Stimulated activated naive CD4-positive, alpha-beta T cell (primary cell): ENCODE measurements at regions not wholly inside any gene's neighbourhood (a gene's known extent, or its start where the extent isn't known, plus 50 kb on each side); places are given as distances from the start of the nearest gene placed in this dataset.

Experiments
- DNase-seq, 6 experiments: peaks; one replicate each; lab custom pipeline; 2025; lab: John Stamatoyannopoulos, UW

DNA sequence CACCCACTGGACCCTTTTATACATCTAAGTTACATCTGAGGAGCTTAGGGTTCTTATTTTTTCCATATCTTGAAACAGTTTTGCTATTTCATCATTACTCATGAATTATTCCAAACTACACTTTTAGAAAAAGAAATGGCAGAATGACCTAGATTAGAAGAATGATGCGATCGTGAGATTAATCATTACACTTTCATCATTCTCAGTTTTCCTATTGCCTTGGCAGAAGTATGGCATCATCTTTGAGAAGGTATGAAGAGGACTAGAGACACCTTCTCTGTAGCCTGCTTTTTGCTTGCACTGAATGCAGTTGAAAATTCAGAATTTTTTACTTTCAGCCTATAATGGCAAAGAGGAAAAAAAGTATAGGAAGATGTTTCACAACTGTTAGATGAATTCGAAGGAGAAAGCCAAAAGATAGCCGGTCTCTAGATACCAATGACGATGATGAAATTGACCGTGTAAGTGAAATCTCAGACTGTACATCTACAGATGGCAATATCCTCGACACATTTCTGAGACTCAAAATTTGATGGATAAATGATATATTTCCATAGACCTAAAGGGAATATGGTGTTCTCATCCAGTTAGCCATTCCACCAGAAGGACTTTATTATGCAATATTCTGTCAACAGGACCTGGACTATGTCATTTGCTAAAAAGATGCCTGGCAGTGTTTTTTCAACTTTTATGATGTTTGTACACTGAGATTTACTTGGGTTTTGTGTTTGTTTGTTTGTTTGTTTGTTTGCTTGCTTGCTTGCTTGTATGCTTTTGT is 191.8 kb downstream of the TOMM20 start:
- DNase-seq = no peak

DNA sequence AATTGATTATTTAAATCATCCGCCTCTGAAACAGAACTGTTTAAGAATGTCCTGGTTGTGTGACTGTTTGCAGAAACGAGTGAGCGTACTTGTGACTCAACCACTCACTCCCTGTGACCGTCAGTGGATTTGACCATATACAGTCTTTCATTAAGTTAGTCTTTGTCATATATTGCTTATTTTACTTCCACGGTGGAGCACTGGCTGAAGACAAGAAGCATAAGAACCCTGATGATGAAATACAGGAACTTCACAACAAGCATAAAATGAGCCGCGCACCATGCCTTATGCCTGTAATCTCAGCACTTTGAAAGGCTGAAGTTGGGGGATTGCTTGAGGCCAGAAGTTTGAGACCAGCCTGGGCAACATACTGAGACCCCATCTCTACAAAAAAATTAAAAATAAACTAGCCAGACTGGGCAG is 194.0 kb downstream of the TOMM20 start:
- DNase-seq = no peak

GRCh38 chr1:234933475-234933874 is 195.2 kb downstream of the TOMM20 start:
- DNase-seq = no peak

GRCh38 chr1:234932511-234933430 is 195.9 kb downstream of the TOMM20 start:
- no peak for DNase-seq

- DNase-seq = no peak
Observed at GRCh38 chr1:234932106-234932505, 196.5 kb downstream of the TOMM20 start.

DNA sequence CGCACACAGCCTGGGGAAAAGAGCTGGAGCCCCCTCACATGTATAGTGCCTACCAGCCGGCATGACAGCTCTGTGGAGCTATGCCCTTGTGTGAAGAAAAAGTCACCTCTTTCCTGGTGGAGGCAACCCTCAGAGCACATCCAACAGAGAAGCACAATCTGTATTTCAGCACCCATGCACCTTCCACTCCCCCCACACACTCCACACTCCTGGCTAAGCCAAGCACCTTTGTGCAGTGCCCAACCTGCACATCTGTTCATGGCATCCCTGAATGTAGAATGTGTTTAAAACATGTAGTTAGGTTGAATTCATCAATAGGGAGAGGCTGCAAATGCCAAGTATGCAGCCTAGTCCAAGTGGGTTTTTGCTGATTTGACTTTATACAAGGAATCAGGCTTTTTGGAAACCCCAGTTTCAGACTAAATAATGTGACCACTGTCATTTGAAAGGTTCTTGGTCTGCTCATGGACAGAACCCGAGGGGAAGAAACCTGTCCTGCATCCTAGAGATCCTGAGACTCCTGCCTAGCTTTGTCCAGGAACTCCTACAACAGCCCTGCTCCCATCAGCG is 197.1 kb downstream of the TOMM20 start:
- DNase-seq = no peak

GRCh38 chr1:234929369-234929768 is 199.3 kb downstream of the TOMM20 start:
- no peak for DNase-seq

DNA sequence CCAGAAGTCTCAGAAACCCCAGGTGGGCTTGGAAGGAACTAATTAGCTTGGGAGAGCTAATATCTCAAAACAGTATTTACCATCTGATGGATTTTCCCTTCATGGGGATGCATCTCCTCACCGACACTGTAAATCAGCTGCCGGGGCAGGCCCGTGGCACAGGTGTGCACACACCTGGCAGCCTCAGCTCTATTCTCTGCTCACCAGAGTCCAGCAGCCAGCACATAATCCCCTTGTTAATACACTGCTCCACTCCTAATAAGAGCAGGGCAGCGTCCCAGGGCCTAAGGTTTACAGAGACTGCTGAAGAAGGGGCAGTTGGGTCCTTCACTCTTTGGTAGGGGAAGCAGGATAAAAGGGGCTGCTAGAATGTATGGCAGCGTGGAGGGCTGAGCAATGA is 200.0 kb downstream of the TOMM20 start:
- no peak for DNase-seq

DNA sequence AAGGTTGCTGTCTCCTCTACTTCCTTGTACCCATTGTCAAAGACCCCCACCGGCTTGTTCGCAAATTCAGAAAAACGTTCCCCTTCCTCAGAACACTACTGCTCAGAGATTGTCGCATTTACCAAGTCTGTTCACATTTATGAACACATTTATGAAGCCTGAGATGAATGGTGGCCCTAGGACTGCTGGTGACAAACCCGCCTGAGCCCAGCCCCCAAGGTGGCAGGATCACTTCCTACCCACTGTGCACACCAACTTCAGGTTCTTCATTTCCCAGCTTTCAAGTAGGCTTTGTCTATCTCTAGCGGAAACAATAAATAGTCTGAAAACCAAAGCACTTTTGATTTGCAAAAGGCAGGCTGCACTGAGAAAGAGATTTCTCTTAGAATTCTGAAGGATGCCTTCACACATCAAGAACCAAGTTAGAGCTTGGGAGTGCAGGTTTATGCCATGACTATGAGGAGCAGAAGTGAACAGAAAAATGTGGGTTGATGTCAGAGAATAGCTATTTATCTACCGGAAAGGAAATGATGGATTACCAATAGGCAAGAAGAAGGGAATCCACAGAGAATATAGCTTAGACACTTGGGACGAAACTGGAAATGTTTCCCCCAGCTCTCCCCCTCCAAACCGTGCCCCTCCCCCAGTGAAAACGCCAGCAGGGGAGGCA is 200.5 kb downstream of the TOMM20 start:
- DNase-seq = peak in 3 of 6 experiments; percentile 38 to 46 (median 46)

DNA sequence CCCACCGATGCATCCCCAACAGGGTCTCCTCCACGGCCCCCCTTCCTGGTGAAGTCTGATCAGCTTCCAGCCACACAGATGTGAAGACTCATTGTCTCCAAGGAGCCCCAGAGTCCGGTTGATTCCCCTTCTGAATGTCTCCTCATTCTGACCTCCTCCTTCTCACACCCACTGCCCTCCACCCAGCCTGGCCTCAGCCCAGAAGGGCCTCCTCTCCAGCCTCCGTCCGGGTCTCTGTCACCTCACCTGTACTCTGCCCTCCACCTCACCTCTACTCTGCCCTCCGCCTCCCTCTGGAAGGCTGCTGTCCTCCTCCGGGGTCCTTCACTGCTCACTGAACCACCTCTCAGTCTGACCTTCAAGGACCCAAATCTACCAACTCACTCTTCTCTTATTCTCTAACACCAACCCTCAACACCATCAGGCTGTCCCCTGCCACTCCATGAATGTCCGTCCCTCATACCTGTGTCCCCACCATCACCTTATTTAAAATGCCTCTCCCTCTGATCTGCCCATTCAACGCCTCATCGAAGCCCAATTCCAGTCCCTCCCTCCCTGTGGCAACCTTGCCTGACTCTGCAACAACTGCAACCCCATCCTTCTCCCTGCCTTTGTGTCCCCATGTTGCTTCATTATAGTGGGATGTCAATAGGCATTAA is 201.2 kb downstream of the TOMM20 start:
- no peak for DNase-seq

GRCh38 chr1:234926559-234927311 is 201.9 kb downstream of the TOMM20 start:
- DNase-seq = peak in 3 of 6 experiments; percentile 12 to 47 (median 15)

DNA sequence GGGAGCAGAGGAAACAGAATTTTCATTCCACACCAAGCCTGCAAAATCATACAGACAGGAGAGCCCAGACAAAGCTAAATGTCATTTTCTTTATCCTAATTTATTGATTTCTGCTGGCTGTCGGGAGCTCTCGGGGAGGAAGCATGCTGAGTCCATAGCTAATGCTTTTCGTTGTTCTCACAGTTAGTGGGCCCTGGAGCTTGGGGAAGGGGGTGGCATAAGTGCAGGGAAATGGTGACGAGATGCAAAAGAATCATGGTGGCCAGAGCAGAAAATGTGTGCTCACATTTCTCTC is 202.4 kb downstream of the TOMM20 start:
- DNase-seq = peak in 1 of 6 experiments; percentile 17

- peak in 1 of 6 experiments; percentile 22 for DNase-seq
Observed at GRCh38 chr1:234925440-234926263, 203.0 kb downstream of the TOMM20 start.

- DNase-seq = peak in 1 of 6 experiments; percentile 12
Observed at GRCh38 chr1:234924450-234925355, 203.9 kb downstream of the TOMM20 start.

GRCh38 chr1:234923626-234924025 is 205.0 kb downstream of the TOMM20 start:
- DNase-seq = no peak

DNA sequence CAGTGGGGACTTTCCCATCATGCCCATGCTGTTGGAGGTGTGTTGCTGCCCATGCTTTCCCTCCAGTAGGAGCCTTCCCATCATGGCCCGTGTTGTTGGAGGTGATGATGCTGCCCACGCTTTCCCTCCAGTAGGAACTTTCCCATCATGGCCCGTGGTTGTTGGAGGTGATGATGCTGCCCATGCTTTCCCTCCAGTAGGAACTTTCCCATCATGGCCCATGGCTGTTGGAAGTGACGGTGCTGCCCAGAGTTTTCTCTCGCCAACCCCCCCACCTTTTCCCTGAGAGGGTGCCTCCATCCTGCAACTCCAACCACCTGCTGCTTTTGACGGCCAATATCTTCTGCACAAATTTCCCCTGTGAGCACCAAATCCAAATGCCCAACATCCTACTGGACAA is 205.7 kb downstream of the TOMM20 start:
- no peak for DNase-seq

DNA sequence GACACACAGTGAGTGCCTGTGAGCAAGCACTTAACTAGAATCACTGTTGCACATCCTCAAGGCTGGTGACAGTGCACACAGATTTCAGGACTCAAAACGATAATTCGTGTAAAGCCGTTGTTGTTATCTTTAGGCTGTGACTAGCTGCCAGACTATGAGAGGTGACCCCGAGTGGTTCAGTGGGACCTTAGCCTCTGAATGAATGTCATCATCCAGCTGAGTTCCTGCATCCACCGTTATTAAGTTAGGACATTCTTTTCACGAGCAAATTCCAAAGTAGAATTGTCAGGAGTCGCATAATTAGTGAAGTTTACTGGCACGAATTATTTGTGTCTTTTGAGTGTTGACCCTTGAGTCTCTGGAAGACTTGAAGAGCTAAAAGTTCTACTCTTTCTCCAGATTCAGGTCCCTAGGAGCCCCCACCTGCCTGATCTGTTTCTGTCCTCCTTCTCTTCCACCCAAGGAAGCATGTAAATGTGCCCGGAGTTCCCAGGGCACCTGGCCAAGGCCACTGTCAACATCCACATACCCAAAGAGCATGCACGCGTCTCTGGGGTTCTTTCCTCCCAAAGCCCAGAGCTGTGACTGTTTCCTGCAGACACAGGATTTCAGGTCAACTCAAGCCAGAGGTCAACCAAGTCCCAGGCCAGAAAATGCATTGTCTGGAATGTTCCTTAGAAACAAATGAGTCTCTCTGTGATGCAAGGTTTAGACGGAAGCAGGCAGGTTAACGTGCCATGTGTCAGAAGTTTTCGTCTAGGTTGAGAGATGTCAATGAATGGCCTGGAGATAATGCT is 207.2 kb downstream of the TOMM20 start:
- no peak for DNase-seq

GRCh38 chr1:234920843-234921140 is 207.8 kb downstream of the TOMM20 start:
- DNase-seq = no peak
